Natural killer cell (primary cell): ENCODE measurements at regions not wholly inside any gene's neighbourhood (a gene's known extent, or its start where the extent isn't known, plus 50 kb on each side); places are given as distances from the start of the nearest gene placed in this dataset.

ENCODE experiments used
- ATAC-seq, 3 donors: fragments of 150-1000 bp in 2 of 3; fragments of 200-7000 bp in 1 of 3; cut with Tn5 transposase; 1 replicate in 1 of 3; 2 replicates in 2 of 3; pipeline ENCODE4 v1.10.0; 2021; ENCODE audit warnings: mild to moderate bottlenecking in 2 of 3, moderate library complexity in 2 of 3
- DNase-seq, 2 donors: peaks; one replicate each; pipeline versions ENCODE4 v3.0.0 to v3.0.0-alpha.2; 2013 to 2021; ENCODE audit warnings: mixed read lengths in 1 of 2
- H3K27ac ChIP-seq: one replicate; pipeline ENCODE4 v1.5.1; 2013; ENCODE audit warnings: mild to moderate bottlenecking, low read length
- H3K27me3 ChIP-seq: one replicate; pipeline ENCODE4 v1.6.1; 2013; ENCODE audit warnings: low read length; ENCODE audit not compliant: control insufficient read depth, insufficient read depth
- H3K36me3 ChIP-seq: one replicate; pipeline ENCODE4 v1.6.1; 2013; ENCODE audit warnings: low read length; ENCODE audit not compliant: control insufficient read depth, insufficient read depth
- H3K4me1 ChIP-seq: one replicate; pipeline ENCODE4 v1.6.1; 2013; ENCODE audit warnings: low read length; ENCODE audit not compliant: control insufficient read depth, insufficient read depth
- H3K4me3 ChIP-seq: one replicate; pipeline ENCODE4 v1.5.1; 2013; ENCODE audit warnings: low read length
- H3K9me3 ChIP-seq: one replicate; pipeline ENCODE4 v1.6.1; 2013; ENCODE audit warnings: low read length; ENCODE audit not compliant: control insufficient read depth, insufficient read depth
- H3K27ac Mint-ChIP-seq, 2 donors: one replicate each; pipeline ENCODE4 v1.8.0; 2022; ENCODE audit warnings: mild to moderate bottlenecking in 2 of 2, mixed read lengths in 2 of 2, moderate library complexity in 1 of 2
- H3K27me3 Mint-ChIP-seq, 2 donors: one replicate each; pipeline ENCODE4 v1.8.0; 2022; ENCODE audit warnings: low read depth in 2 of 2, mixed read lengths in 2 of 2
- H3K36me3 Mint-ChIP-seq: one replicate; pipeline ENCODE4 v1.8.0; 2022; ENCODE audit warnings: mixed read lengths
- H3K4me1 Mint-ChIP-seq, 2 donors: one replicate each; pipeline ENCODE4 v1.8.0; 2022; ENCODE audit warnings: mixed read lengths in 2 of 2
- H3K4me3 Mint-ChIP-seq: one replicate; pipeline ENCODE4 v1.8.0; 2022; ENCODE audit warnings: mild to moderate bottlenecking, moderate library complexity, mixed read lengths
- H3K9me3 Mint-ChIP-seq, 2 donors: one replicate each; pipeline ENCODE4 v1.8.0; 2022; ENCODE audit warnings: mixed read lengths in 2 of 2
- WGBS: methylation state at CpG from one replicate; pipeline ENCODE4 v1.1.7; 2013; ENCODE audit warnings: missing lambda C conversion rate; ENCODE audit not compliant: insufficient coverage; 5-methylcytosine and 5-hydroxymethylcytosine counted together
- intact Hi-C: fragments of 100-400 bp; cut with micrococcal nuclease; formaldehyde crosslinking; loops from one replicate; pipeline ENCODE4 v1.14.2; 2022
- TF ChIP-seq, protein P1 (sequence below): fragments of 200-600 bp; IDR thresholded peaks from one replicate; pipeline ENCODE4 v1.8.0; 2022; ENCODE audit warnings: antibody characterized with exemption

DNA sequence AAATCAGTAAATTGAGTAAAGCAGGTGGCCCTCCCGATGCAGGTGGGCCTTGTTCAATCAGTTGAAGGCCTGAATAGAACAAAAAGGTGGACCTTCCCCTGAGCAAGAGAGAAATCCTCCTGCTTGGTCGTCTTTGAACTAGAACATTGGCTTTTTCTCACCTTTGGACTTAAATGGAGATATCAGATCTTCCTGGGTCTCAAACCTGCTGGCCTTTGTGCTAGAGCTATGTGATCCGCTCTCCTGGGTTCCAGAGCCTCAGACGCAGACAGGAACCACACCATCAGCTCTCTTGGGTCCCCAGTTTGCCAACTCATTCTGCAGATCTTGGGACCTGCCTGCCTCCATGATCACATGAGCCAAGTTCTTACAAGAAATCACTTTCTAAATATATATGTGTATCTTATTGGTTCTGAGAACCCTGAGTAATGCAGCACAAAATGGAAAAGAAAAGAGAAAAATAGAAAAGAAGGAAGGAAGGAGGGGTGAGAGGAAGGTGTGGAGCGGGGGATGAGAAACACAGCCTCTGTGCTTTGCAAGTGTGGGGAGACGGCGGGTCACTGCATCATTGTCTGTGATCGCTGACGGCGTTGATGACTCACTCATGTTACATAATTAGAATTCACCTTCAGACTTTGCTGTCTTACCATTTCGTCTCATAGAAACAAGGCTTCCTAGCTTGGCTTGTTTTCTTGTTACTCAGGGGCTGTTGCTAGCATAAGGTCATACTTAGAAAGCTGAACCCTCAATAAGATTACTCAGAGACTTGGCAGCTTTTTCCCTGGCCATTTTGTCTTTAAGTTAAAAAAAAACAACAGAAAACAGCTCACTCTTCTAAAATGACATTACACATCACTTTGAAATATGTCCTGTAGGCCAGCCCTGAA is 85.7 kb upstream of the NEDD9 start:
- intact Hi-C loops = loop anchor here (5.0 kb wide), 3 partner anchors 49 to 86 kb away; partner anchors contain the start of gene NEDD9
- Histone ChIP-seq H3K4me1 (peaks cover 19% of the 10 kb centered on the region), H3K9me3 (no peaks in the 10 kb centered on the region), H3K4me3 (no peak overlapping the region), H3K27ac (peak overlapping the region; percentile 30), H3K27me3 (no peaks in the 10 kb centered on the region), H3K36me3 (peaks cover 13% of the 10 kb centered on the region)
- Mint-ChIP-seq H3K9me3 (peaks cover 0 to under 1% of the 10 kb centered on the region in 2 donors), H3K27me3 (no peaks in the 10 kb centered on the region), H3K36me3 (peaks cover 18% of the 10 kb centered on the region), H3K27ac (peak overlapping the region; percentile 27 to 85), H3K4me3 (no peak overlapping the region), H3K4me1 (peaks cover 53 to 59% of the 10 kb centered on the region in 2 donors)
- peak; percentile 87 to 89 (median 88) for ATAC-seq
- peak; percentile 35 to 83 for DNase-seq
- 72% methylated on average over 11 of the region's 11 CpGs for WGBS
- TF ChIP-seq, protein P1, sequence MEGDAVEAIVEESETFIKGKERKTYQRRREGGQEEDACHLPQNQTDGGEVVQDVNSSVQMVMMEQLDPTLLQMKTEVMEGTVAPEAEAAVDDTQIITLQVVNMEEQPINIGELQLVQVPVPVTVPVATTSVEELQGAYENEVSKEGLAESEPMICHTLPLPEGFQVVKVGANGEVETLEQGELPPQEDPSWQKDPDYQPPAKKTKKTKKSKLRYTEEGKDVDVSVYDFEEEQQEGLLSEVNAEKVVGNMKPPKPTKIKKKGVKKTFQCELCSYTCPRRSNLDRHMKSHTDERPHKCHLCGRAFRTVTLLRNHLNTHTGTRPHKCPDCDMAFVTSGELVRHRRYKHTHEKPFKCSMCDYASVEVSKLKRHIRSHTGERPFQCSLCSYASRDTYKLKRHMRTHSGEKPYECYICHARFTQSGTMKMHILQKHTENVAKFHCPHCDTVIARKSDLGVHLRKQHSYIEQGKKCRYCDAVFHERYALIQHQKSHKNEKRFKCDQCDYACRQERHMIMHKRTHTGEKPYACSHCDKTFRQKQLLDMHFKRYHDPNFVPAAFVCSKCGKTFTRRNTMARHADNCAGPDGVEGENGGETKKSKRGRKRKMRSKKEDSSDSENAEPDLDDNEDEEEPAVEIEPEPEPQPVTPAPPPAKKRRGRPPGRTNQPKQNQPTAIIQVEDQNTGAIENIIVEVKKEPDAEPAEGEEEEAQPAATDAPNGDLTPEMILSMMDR = no peak

DNA sequence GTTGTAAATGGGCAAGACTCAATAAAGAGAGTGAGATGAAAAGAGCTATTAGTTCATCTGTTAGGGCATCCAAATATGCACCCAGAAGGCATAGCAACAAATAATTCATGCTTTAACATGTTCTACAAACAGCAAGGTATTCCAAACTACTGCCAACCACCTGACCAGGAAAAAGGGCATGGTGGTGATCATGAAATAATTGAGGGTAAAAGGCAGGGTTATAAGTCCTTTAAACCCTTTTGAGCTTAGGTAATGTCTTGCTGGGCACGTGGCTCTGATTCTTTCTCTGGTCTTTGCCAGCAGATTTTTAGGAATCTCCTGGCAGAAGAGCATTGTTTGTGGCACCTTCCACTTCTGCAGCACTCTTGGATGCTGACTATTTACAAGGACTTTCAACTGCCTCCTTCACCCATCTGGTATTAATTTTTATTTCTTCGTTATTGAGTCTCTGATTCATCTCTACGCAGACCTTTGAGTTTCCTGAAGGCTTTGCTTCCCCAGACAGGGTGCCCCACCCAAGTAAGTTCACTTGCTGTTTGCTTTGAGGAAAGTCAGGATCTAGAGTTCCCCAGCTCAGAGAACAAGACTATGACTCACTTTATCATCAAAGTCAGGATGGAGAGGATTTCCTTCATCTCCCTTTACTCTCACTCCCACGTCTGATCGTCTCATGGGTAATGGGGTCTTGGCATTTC is 83.4 kb upstream of the NEDD9 start:
- Mint-ChIP-seq H3K4me1 (peaks cover 55 to 65% of the 10 kb centered on the region in 2 donors), H3K27ac (peak overlapping the region; percentile 16 to 85), H3K4me3 (no peak overlapping the region), H3K27me3 (no peaks in the 10 kb centered on the region), H3K9me3 (peaks cover 0 to 7% of the 10 kb centered on the region in 2 donors), H3K36me3 (peaks cover 18% of the 10 kb centered on the region)
- peaks cover 13% of the 10 kb centered on the region for H3K36me3 ChIP-seq
- intact Hi-C loops = loop anchor here (5.0 kb wide), 3 partner anchors 51 to 84 kb away; partner anchors contain the start of gene NEDD9
- ATAC-seq = no peak
- TF ChIP-seq, protein P1 = no peak
- no peaks in the 10 kb centered on the region for H3K9me3 ChIP-seq
- H3K27ac ChIP-seq = no peak overlapping the region
- no peak overlapping the region for H3K4me3 ChIP-seq
- 78% methylated on average over 5 of the region's 5 CpGs for WGBS
- H3K27me3 ChIP-seq = no peaks in the 10 kb centered on the region
- no peak for DNase-seq
- peaks cover 20% of the 10 kb centered on the region for H3K4me1 ChIP-seq

DNA sequence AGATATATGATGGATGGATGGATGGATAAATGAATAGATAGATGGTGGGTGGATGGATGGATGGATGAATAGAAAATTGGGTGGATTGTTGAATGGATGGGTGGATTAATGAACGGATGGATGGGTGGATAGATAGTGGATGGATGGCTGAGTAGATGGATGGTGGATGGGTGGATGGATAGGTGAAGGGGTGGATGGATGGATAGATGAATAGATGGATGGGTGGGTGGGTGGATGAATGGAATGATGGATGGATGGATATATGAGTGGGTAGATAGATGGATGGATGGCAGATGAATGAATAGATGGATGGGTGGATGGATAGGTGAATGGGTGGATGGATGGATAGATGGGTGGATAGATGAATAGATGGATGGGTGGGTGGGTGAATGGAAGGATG is 80.7 kb upstream of the NEDD9 start:
- Histone ChIP-seq H3K4me1 (peaks cover 22% of the 10 kb centered on the region), H3K4me3 (no peak overlapping the region), H3K36me3 (peaks cover 4% of the 10 kb centered on the region), H3K27me3 (no peaks in the 10 kb centered on the region), H3K27ac (no peak overlapping the region), H3K9me3 (no peaks in the 10 kb centered on the region)
- 99% methylated on average over 1 of the region's 1 CpG for WGBS
- Mint-ChIP-seq H3K4me3 (no peak overlapping the region), H3K36me3 (peaks cover 18% of the 10 kb centered on the region), H3K27ac (peak overlapping the region in 1 of 2 donors; percentile 4), H3K4me1 (peaks cover 43 to 55% of the 10 kb centered on the region in 2 donors), H3K27me3 (no peaks in the 10 kb centered on the region), H3K9me3 (peaks cover 0 to 7% of the 10 kb centered on the region in 2 donors)
- intact Hi-C loops = loop anchor here (5.0 kb wide), 1 partner anchor 36 kb away; no protein-coding TSS in a partner anchor
- DNase-seq (no peak), ATAC-seq (no peak)
- TF ChIP-seq, protein P1 = no peak
